Memory B cell (primary cell): ENCODE measurements at regions not wholly inside any gene's neighbourhood (a gene's known extent, or its start where the extent isn't known, plus 50 kb on each side); places are given as distances from the start of the nearest gene placed in this dataset.

Experiments
- ATAC-seq: fragments of 150-1000 bp; cut with Tn5 transposase; 2 replicates; pipeline ENCODE4 v1.10.0; 2021; ENCODE audit warnings: low read depth, mild to moderate bottlenecking, moderate library complexity
- DNase-seq, 2 donors: peaks; one replicate each; pipeline ENCODE4 v3.0.0; 2022; ENCODE audit warnings: low spot score in 2 of 2
- H3K27ac Mint-ChIP-seq: one replicate; pipeline ENCODE4 v1.8.0; 2022; ENCODE audit warnings: mild to moderate bottlenecking, moderate library complexity, mixed read lengths
- H3K27me3 Mint-ChIP-seq: one replicate; pipeline ENCODE4 v1.8.0; 2022; ENCODE audit warnings: mixed read lengths
- H3K36me3 Mint-ChIP-seq: one replicate; pipeline ENCODE4 v1.8.0; 2022; ENCODE audit warnings: mild to moderate bottlenecking, mixed read lengths
- H3K4me1 Mint-ChIP-seq: one replicate; pipeline ENCODE4 v1.8.0; 2022; ENCODE audit warnings: mixed read lengths
- H3K4me3 Mint-ChIP-seq: one replicate; pipeline ENCODE4 v1.8.0; 2022; ENCODE audit warnings: mild to moderate bottlenecking, moderate library complexity, mixed read lengths
- H3K9me3 Mint-ChIP-seq: one replicate; pipeline ENCODE4 v1.8.0; 2022; ENCODE audit warnings: mixed read lengths

DNA sequence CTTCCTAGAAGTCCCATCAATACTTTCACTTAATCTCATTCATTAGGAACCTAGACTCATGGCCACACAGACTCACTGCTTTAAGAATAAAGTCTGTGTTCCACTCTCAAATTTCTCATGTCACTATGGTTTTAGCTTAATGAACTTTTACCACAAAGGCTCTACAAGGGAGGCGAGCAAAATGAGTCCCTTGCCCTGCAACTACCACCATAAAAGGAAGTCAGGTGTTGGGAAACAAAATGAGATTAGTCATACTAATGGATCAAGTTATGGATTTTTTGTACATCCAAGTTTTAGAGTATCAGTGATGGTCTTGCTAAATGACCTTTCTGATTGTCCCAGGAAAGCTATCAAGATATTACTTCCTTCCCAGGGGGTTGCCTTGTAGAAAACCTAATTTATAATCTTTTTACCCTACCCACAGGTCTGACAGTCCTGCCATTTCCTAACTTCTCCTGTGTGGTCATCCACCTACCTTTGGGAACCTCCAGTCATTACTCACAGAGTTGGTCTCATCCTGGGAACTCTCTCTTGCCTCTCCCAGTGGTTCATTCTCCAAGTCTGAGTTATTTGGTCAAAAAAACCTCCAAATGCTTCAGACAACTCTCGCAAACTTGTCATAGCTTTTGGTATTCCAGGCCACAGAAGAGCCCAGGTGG, 51.8 kb upstream of the SLC16A1 start:
- Mint-ChIP-seq H3K9me3 (no peaks in the 10 kb centered on the region), H3K4me1 (no peaks in the 10 kb centered on the region), H3K27ac (no peak overlapping the region), H3K36me3 (peaks cover 18% of the 10 kb centered on the region), H3K27me3 (no peaks in the 10 kb centered on the region), H3K4me3 (no peak overlapping the region)
- no peak for DNase-seq
- no peak for ATAC-seq

GRCh38 chr1:113008365-113008714, 52.3 kb upstream of the SLC16A1 start:
- H3K4me3 Mint-ChIP-seq: no peak overlapping the region
- H3K4me1 Mint-ChIP-seq: no peaks in the 10 kb centered on the region
- H3K27me3 Mint-ChIP-seq: no peaks in the 10 kb centered on the region
- no peak for ATAC-seq
- DNase-seq: no peak
- no peaks in the 10 kb centered on the region for H3K9me3 Mint-ChIP-seq
- peaks cover 18% of the 10 kb centered on the region for H3K36me3 Mint-ChIP-seq
- H3K27ac Mint-ChIP-seq: no peak overlapping the region

DNA sequence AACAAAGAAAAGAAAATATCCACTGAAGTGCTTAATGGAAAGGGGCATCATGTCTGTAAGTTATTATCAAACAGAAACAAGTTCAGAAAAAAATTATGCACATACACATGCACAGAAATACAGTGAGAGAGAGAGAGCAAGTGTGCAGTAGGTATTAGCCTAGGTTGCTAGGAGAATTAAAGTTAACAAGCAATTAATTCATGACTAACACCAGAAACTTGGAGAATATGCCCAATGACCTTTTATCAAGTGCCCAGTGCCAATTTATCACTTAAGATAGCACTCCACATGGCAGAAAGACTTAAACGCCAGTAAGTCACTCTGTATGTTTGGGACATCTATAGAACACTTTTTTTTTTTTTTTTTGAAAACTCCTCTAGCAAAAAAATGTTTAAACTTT, 56.2 kb upstream of the SLC16A1 start:
- no peaks in the 10 kb centered on the region for H3K9me3 Mint-ChIP-seq

GRCh38 chr1:113013823-113014222, 57.8 kb upstream of the SLC16A1 start:
- H3K9me3 Mint-ChIP-seq: no peaks in the 10 kb centered on the region
- H3K27ac Mint-ChIP-seq: no peak overlapping the region
- H3K27me3 Mint-ChIP-seq: no peaks in the 10 kb centered on the region
- no peak for DNase-seq
- peaks cover 6% of the 10 kb centered on the region for H3K36me3 Mint-ChIP-seq
- H3K4me1 Mint-ChIP-seq: no peaks in the 10 kb centered on the region
- no peak overlapping the region for H3K4me3 Mint-ChIP-seq
- no peak for ATAC-seq

More for the DNA sequence above, 56.2 kb upstream of the SLC16A1 start:
- DNase-seq: no peak
- Mint-ChIP-seq H3K4me3 (no peak overlapping the region), H3K27me3 (no peaks in the 10 kb centered on the region), H3K36me3 (peaks cover 14% of the 10 kb centered on the region), H3K27ac (no peak overlapping the region), H3K4me1 (no peaks in the 10 kb centered on the region)
- no peak for ATAC-seq

DNA sequence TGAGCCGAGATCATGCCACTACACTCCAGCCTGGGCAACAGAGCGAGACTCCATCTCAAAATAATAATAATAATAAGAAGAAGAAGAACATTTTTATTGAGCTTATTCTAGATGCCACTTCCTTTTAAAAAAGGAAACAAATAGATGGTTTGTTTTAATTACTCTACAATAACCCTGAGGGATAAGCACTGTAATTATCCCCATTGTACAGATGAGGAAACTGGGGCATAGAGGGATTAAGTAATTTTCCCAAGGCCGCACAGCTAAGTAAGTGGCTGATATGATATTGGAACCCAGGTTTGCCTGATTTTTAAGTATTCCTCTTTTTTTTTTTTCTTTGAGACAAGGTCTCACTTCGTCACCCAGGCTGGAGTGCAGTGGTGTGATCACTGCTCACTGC, 58.5 kb upstream of the LRIG2 start:
- no peak overlapping the region for H3K4me3 Mint-ChIP-seq
- H3K36me3 Mint-ChIP-seq: peaks cover 4% of the 10 kb centered on the region
- no peaks in the 10 kb centered on the region for H3K9me3 Mint-ChIP-seq
- no peaks in the 10 kb centered on the region for H3K4me1 Mint-ChIP-seq
- DNase-seq (no peak), ATAC-seq (no peak)
- no peak overlapping the region for H3K27ac Mint-ChIP-seq
- H3K27me3 Mint-ChIP-seq: no peaks in the 10 kb centered on the region

- Mint-ChIP-seq H3K27me3 (no peaks in the 10 kb centered on the region), H3K27ac (no peak overlapping the region), H3K4me1 (no peaks in the 10 kb centered on the region)
Observed at GRCh38 chr1:113018911-113019310, 54.1 kb upstream of the LRIG2 start.

GRCh38 chr1:113021430-113022085, 51.4 kb upstream of the LRIG2 start:
- H3K4me1 Mint-ChIP-seq: no peaks in the 10 kb centered on the region

More at GRCh38 chr1:113018911-113019310, 54.1 kb upstream of the LRIG2 start:
- Mint-ChIP-seq H3K4me3 (no peak overlapping the region), H3K9me3 (no peaks in the 10 kb centered on the region), H3K36me3 (peaks cover under 1% of the 10 kb centered on the region)
- ATAC-seq (no peak), DNase-seq (no peak)

More at GRCh38 chr1:113021430-113022085, 51.4 kb upstream of the LRIG2 start:
- Mint-ChIP-seq H3K27ac (peak overlapping the region; percentile 67), H3K27me3 (no peaks in the 10 kb centered on the region), H3K4me3 (no peak overlapping the region), H3K36me3 (no peaks in the 10 kb centered on the region), H3K9me3 (no peaks in the 10 kb centered on the region)
- ATAC-seq: no peak
- no peak for DNase-seq
